PC-9 (cell line): ENCODE measurements at regions not wholly inside any gene's neighbourhood (a gene's known extent, or its start where the extent isn't known, plus 50 kb on each side); places are given as distances from the start of the nearest gene placed in this dataset.

Experiments
- BruUV-seq: library from RNA; stranded (reverse); fragments of 400-500 nt; replicated peaks from 2 replicates; lab custom pipeline; 2021; lab: Mats Ljungman, UMichigan
- CTCF ChIA-PET: fragments of 300-600 bp; sonication (Branson Sonifier 250); formaldehyde crosslinking; loops from one replicate; lab custom pipeline; 2022; ENCODE audit warnings: antibody characterized with exemption; lab: Charles Lee
- POLR2A ChIA-PET: fragments of 300-600 bp; sonication (Branson Sonifier 250); formaldehyde crosslinking; loops from one replicate; lab custom pipeline; 2022; ENCODE audit warnings: antibody characterized with exemption; ENCODE audit not compliant: unreplicated experiment; lab: Charles Lee
- DNase-seq, 2 experiments: peaks; one replicate each; pipeline versions ENCODE4 v3.0.0 to v3.0.0-alpha.2; 2015 to 2022; ENCODE audit warnings: mixed read lengths in 1 of 2
- H2AFZ ChIP-seq: fragments of 200-600 bp; sonication (generic); 2 replicates; pipeline ENCODE4 v1.8.1; 2017; ENCODE audit warnings: antibody characterized with exemption
- H3F3A ChIP-seq: fragments of 200-600 bp; sonication (generic); 2 replicates; pipeline ENCODE4 v1.8.1; 2017; ENCODE audit warnings: antibody characterized with exemption, mild to moderate bottlenecking, low read depth; ENCODE audit not compliant: insufficient read depth
- H3K27ac ChIP-seq: fragments of 200-600 bp; sonication (generic); 2 replicates; pipeline ENCODE4 v1.6.1; 2016; ENCODE audit warnings: mixed run types
- H3K27me3 ChIP-seq: fragments of 200-600 bp; sonication (generic); 2 replicates; pipeline ENCODE4 v1.6.1; 2016; ENCODE audit warnings: low read depth, mixed run types; ENCODE audit not compliant: insufficient read depth
- H3K36me3 ChIP-seq: fragments of 200-600 bp; sonication (generic); 2 replicates; pipeline ENCODE4 v1.6.1; 2016; ENCODE audit warnings: low read depth, mixed run types
- H3K4me1 ChIP-seq: fragments of 200-600 bp; sonication (generic); replicated peaks from 2 replicates; pipeline ENCODE4 v1.6.1; 2016; ENCODE audit warnings: mixed run types; ENCODE audit not compliant: insufficient read depth
- H3K4me2 ChIP-seq: fragments of 200-600 bp; sonication (generic); 2 replicates; pipeline ENCODE4 v1.6.1; 2017; ENCODE audit warnings: mixed run types
- H3K4me3 ChIP-seq: fragments of 200-600 bp; sonication (generic); 2 replicates; pipeline ENCODE4 v1.6.1; 2016; ENCODE audit warnings: mixed run types
- H3K79me2 ChIP-seq: fragments of 200-600 bp; sonication (generic); 2 replicates; pipeline ENCODE4 v1.6.1; 2017; ENCODE audit warnings: low read depth, mixed run types
- H3K9me2 ChIP-seq: fragments of 200-600 bp; sonication (generic); 2 replicates; pipeline ENCODE4 v1.8.1; 2017; ENCODE audit warnings: mild to moderate bottlenecking; ENCODE audit not compliant: insufficient read depth
- H3K9me3 ChIP-seq: fragments of 200-600 bp; sonication (generic); 2 replicates; pipeline ENCODE4 v1.8.1; 2016; ENCODE audit warnings: low read depth; ENCODE audit not compliant: insufficient read depth
- H4K20me1 ChIP-seq: fragments of 200-600 bp; sonication (generic); 2 replicates; pipeline ENCODE4 v1.8.1; 2017; ENCODE audit not compliant: insufficient read depth
- EZH2 ChIP-seq: fragments of 200-600 bp; sonication (generic); IDR thresholded peaks from 2 replicates; pipeline ENCODE4 v1.8.0; 2017; ENCODE audit warnings: antibody characterized with exemption, low read depth
- intact Hi-C: fragments of 100-400 bp; cut with micrococcal nuclease; formaldehyde crosslinking; loops from one replicate; pipeline ENCODE4 v1.10.0; 2022; ENCODE audit not compliant: unreplicated experiment
- TF ChIP-seq, protein P1 (sequence below): fragments of 200-600 bp; sonication (generic); conservative IDR thresholded peaks from 2 replicates; pipeline ENCODE4 v1.6.1; 2017; ENCODE audit warnings: mixed run types, antibody characterized with exemption, mild to moderate bottlenecking, moderate library complexity

DNA sequence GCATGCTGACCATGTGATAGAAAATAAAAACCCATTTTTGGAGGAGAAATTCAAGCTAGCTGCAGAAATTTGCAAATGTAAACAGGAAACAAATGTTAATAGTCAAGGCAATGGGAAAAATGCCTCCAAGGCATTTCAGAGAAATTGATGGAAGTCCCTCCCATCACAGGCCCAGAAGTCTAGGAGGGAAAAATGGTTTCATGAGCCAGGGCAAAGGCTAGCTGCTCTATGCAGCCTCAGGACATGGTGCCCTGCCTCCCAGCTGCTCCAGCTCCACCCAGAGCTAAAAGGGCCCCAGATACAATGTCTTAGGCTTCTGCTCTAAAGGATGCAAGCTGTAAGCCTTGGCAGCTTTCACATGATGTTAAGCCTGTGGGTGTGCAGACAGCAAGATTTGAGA is 1419.4 kb upstream of the CELF4 start:
- H3K27ac ChIP-seq: no peak overlapping the region
- TF ChIP-seq, protein P1, sequence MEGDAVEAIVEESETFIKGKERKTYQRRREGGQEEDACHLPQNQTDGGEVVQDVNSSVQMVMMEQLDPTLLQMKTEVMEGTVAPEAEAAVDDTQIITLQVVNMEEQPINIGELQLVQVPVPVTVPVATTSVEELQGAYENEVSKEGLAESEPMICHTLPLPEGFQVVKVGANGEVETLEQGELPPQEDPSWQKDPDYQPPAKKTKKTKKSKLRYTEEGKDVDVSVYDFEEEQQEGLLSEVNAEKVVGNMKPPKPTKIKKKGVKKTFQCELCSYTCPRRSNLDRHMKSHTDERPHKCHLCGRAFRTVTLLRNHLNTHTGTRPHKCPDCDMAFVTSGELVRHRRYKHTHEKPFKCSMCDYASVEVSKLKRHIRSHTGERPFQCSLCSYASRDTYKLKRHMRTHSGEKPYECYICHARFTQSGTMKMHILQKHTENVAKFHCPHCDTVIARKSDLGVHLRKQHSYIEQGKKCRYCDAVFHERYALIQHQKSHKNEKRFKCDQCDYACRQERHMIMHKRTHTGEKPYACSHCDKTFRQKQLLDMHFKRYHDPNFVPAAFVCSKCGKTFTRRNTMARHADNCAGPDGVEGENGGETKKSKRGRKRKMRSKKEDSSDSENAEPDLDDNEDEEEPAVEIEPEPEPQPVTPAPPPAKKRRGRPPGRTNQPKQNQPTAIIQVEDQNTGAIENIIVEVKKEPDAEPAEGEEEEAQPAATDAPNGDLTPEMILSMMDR: no peak
- no peak for TF ChIP-seq EZH2
- H3K4me3 ChIP-seq: no peak overlapping the region
- no peaks in the 10 kb centered on the region for H3K9me3 ChIP-seq
- DNase-seq: no peak
- intact Hi-C loops: no loop called here
- no peak overlapping the region for H2AFZ ChIP-seq
- H3K27me3 ChIP-seq: no peaks in the 10 kb centered on the region
- H3K79me2 ChIP-seq: no peaks in the 10 kb centered on the region
- no TSS peak for BruUV-seq
- no peaks in the 10 kb centered on the region for H3K4me1 ChIP-seq
- ChIA-PET CTCF (no interaction called here), POLR2A (no interaction called here)
- H3K9me2 ChIP-seq: no peaks in the 10 kb centered on the region
- no peaks in the 10 kb centered on the region for H3F3A ChIP-seq
- no peaks in the 10 kb centered on the region for H3K36me3 ChIP-seq
- H3K4me2 ChIP-seq: no peak overlapping the region
- no peaks in the 10 kb centered on the region for H4K20me1 ChIP-seq

DNA sequence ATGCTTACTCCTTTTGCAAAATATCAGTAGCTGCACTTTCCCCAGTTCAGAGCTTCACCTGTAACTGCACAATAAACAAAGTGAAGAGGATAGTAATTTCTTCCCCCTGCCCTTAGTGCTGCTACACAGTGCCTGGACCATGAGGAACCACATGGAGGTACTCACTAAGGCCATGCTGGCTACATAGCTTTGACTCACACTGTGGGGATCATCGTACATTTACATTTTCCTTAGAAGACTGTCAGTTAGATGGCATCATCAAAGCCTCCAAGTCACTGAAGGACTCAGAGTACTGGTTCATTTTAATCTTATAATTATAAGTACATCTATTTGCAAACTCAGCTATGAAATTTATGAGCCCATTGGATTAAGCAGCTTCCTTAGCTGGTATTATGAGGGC is 1416.5 kb upstream of the CELF4 start:
- TF ChIP-seq, protein P1: no peak
- no peak for TF ChIP-seq EZH2
- ChIA-PET POLR2A (no interaction called here), CTCF (no interaction called here)
- Histone ChIP-seq H3K9me3 (no peaks in the 10 kb centered on the region), H3K4me2 (no peak overlapping the region), H3K36me3 (no peaks in the 10 kb centered on the region), H3K27me3 (no peaks in the 10 kb centered on the region), H3K79me2 (no peaks in the 10 kb centered on the region), H2AFZ (no peak overlapping the region), H3K27ac (no peak overlapping the region), H4K20me1 (no peaks in the 10 kb centered on the region), H3K4me1 (no peaks in the 10 kb centered on the region), H3K9me2 (no peaks in the 10 kb centered on the region), H3F3A (no peaks in the 10 kb centered on the region), H3K4me3 (no peak overlapping the region)
- intact Hi-C loops: no loop called here
- DNase-seq: no peak
- no TSS peak for BruUV-seq

DNA sequence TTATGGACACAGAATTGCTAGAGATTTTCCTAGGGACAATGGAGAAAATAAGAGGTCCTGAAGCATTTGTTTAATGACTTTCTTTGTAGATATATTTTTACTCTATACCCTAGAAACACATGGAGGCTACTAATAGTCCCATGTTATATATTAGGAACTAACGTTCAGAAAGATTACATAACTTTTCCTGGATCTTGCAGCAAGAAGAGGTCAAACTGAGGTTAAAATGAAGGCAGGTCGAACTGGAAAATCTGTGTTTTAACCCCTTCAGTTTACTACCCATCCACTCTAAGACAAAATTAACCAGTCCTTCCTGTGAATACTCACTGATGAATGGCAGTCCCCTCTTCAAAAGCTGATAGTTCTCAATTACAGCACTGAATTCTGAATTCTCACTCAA is 1415.8 kb upstream of the CELF4 start:
- no TSS peak for BruUV-seq
- ChIA-PET CTCF (no interaction called here), POLR2A (no interaction called here)
- Histone ChIP-seq H3K9me2 (no peaks in the 10 kb centered on the region), H3K79me2 (no peaks in the 10 kb centered on the region), H3K27ac (no peak overlapping the region), H3K4me3 (no peak overlapping the region), H4K20me1 (no peaks in the 10 kb centered on the region), H2AFZ (no peak overlapping the region), H3K4me1 (no peaks in the 10 kb centered on the region), H3K27me3 (no peaks in the 10 kb centered on the region), H3F3A (no peaks in the 10 kb centered on the region), H3K4me2 (no peak overlapping the region), H3K36me3 (no peaks in the 10 kb centered on the region), H3K9me3 (no peaks in the 10 kb centered on the region)
- DNase-seq: no peak
- intact Hi-C loops: no loop called here
- TF ChIP-seq, protein P1: no peak
- TF ChIP-seq EZH2: no peak
